ENCODE measurements at regions not wholly inside any gene's neighbourhood (a gene's known extent, or its start where the extent isn't known, plus 50 kb on each side); places are given as distances from the start of the nearest gene placed in this dataset.

GRCh38 chr5:71825992-71826391 is 106.9 kb downstream of the CARTPT start:
- DNase-seq, result no peak

GRCh38 chr5:71828291-71829040 is 109.4 kb downstream of the CARTPT start:
- DNase-seq, result no peak

- no peak for DNase-seq
These were observed 110.1 kb downstream of the CARTPT start for GRCh38 chr5:71829206-71829605.

GRCh38 chr5:71830681-71831539 is 111.8 kb downstream of the CARTPT start:
- peak; percentile 73 for DNase-seq

- DNase-seq, result no peak
These were observed 114.0 kb downstream of the CARTPT start for GRCh38 chr5:71832812-71833715.

GRCh38 chr5:71834601-71835000 is 115.5 kb downstream of the CARTPT start:
- no peak for DNase-seq

GRCh38 chr5:71836084-71836483 is 117.0 kb downstream of the CARTPT start:
- DNase-seq, result no peak

- no peak for DNase-seq
These were observed 117.6 kb downstream of the CARTPT start for GRCh38 chr5:71836559-71837112.

- DNase-seq, result no peak
These were observed 119.2 kb downstream of the CARTPT start for GRCh38 chr5:71838286-71838685.

GRCh38 chr5:71839096-71839884 is 120.2 kb downstream of the CARTPT start:
- no peak for DNase-seq

- DNase-seq, result no peak
These were observed 122.0 kb downstream of the CARTPT start for GRCh38 chr5:71841107-71841506.

GRCh38 chr5:71843111-71843510 is 124.0 kb downstream of the CARTPT start:
- no peak for DNase-seq

- DNase-seq, result no peak
These were observed 125.8 kb downstream of the CARTPT start for GRCh38 chr5:71844862-71845261.

- DNase-seq, result no peak
These were observed 140.4 kb downstream of the CARTPT start for GRCh38 chr5:71859515-71859914.

GRCh38 chr5:71860048-71860447 is 141.0 kb downstream of the CARTPT start:
- DNase-seq, result no peak

GRCh38 chr5:71861682-71862081 is 142.6 kb downstream of the CARTPT start:
- DNase-seq, result no peak

GRCh38 chr5:71862087-71862486 is 143.0 kb downstream of the CARTPT start:
- DNase-seq, result no peak

GRCh38 chr5:71862507-71863060 is 143.5 kb downstream of the CARTPT start:
- DNase-seq, result no peak

- no peak for DNase-seq
These were observed 145.9 kb downstream of the CARTPT start for GRCh38 chr5:71864730-71865601.

GRCh38 chr5:71865665-71866320 is 146.7 kb downstream of the CARTPT start:
- DNase-seq, result no peak
